ENCODE measurements at regions not wholly inside any gene's neighbourhood (a gene's known extent, or its start where the extent isn't known, plus 50 kb on each side); places are given as distances from the start of the nearest gene placed in this dataset.

DNA sequence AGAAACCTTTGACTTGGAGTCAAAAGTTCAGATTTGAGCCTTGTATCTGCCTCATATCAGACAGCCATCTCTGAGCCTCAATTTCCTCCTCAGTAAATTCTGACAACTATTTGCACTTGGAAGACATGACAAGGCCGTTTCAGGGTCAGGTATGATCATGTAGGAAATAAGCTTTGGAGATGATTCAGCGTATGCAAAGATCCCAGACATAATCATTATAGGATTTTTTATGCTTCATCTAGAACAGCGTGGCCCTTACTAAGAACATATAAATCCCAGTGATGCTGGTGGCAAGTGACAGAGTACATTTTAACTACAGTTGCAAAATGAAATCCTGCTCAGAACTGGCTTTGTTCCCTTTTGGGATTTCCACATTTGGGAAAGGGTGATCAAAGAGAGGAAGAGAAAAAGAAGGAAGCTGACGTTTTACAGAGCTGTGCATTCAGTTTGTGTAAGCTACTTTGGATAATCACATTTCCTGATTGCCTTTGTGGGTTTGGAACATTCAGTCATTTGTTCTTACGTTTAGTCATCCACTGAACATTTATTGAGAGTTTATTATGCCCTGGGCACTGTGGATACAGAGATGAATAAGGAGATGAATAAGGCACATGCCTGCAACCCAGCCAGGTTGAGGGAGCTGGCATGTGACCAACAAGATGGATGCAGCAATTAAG is 81.9 kb upstream of the HEPHL1 start:
- no peak for FAIRE-seq
- ChIA-PET CTCF (no interaction called here), POLR2A (no interaction called here)
- BruUV-seq (replicated peaks): no TSS peak
- Histone ChIP-seq H3K9ac (replicated peaks; ENCODE audit: extremely low read depth, insufficient read depth, low read length) (no peak overlapping the region), H3K36me3 (ENCODE audit: control insufficient read depth in 2 of 2, extremely low read depth in 1 of 2, insufficient read depth in 2 of 2, low read length in 2 of 2) (no peaks in the 10 kb centered on the region), H3K9me1 (replicated peaks; ENCODE audit: control insufficient read depth, extremely low read depth, insufficient read depth, low read length) (no peaks in the 10 kb centered on the region), H3K4me3 (replicated peaks in 1 of 3; ENCODE audit: insufficient read depth in 1 of 3, low read depth in 1 of 3, low read length in 3 of 3) (no peak overlapping the region), H3K4me1 (ENCODE audit: control insufficient read depth, extremely low read depth, insufficient read depth, low read length) (no peaks in the 10 kb centered on the region), H3K79me2 (ENCODE audit: control insufficient read depth, insufficient read depth, low read length) (no peaks in the 10 kb centered on the region), H4K20me1 (replicated peaks; ENCODE audit: control insufficient read depth, extremely low read depth, insufficient read depth, low read length) (no peaks in the 10 kb centered on the region), H3K9me3 (replicated peaks; ENCODE audit: control insufficient read depth, insufficient read depth, low read length) (no peaks in the 10 kb centered on the region), H3K4me2 (ENCODE audit: insufficient read depth, low read length) (no peak overlapping the region), H3K27me3 (ENCODE audit: control insufficient read depth in 2 of 2, insufficient read depth in 2 of 2, low read length in 2 of 2) (no peaks in the 10 kb centered on the region), H2AFZ (ENCODE audit: low read depth, low read length) (no peak overlapping the region), H3K27ac (ENCODE audit: insufficient read depth, low read depth, low read length) (no peak overlapping the region)
- no peak for TF ChIP-seq EZH2 (IDR thresholded peaks at IDR 0.05; ENCODE audit: borderline replicate concordance, low read depth, low read length, severe bottlenecking)
- TF ChIP-seq JUN (IDR thresholded peaks at IDR 0.05; ENCODE audit: borderline replicate concordance, insufficient read depth, insufficient read length, low read depth): no peak
- TF ChIP-seq POLR2AphosphoS5 (IDR thresholded peaks at IDR 0.05; ENCODE audit: insufficient read depth, low read depth, low read length): no peak
- TF ChIP-seq, protein P1, sequence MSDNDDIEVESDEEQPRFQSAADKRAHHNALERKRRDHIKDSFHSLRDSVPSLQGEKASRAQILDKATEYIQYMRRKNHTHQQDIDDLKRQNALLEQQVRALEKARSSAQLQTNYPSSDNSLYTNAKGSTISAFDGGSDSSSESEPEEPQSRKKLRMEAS (IDR thresholded peaks at IDR 0.05; ENCODE audit: insufficient read depth, insufficient read length): no peak
- no peak for TF ChIP-seq MYC (IDR thresholded peaks at IDR 0.05; ENCODE audit: low read depth, low read length)
- TF ChIP-seq, protein P2, sequence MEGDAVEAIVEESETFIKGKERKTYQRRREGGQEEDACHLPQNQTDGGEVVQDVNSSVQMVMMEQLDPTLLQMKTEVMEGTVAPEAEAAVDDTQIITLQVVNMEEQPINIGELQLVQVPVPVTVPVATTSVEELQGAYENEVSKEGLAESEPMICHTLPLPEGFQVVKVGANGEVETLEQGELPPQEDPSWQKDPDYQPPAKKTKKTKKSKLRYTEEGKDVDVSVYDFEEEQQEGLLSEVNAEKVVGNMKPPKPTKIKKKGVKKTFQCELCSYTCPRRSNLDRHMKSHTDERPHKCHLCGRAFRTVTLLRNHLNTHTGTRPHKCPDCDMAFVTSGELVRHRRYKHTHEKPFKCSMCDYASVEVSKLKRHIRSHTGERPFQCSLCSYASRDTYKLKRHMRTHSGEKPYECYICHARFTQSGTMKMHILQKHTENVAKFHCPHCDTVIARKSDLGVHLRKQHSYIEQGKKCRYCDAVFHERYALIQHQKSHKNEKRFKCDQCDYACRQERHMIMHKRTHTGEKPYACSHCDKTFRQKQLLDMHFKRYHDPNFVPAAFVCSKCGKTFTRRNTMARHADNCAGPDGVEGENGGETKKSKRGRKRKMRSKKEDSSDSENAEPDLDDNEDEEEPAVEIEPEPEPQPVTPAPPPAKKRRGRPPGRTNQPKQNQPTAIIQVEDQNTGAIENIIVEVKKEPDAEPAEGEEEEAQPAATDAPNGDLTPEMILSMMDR (IDR thresholded peaks at IDR 0.05; ENCODE audit: extremely low read depth in 1 of 2, insufficient read depth in 1 of 2, low read depth in 1 of 2, low read length in 2 of 2): no peak
- TF ChIP-seq GATA2 (IDR thresholded peaks at IDR 0.05; ENCODE audit: insufficient read depth, insufficient read length, low read depth, low read length): no peak
- no peak for TF ChIP-seq FOS (IDR thresholded peaks at IDR 0.05; ENCODE audit: borderline replicate concordance, insufficient read depth, low read length)
- TF ChIP-seq POLR2A (IDR thresholded peaks at IDR 0.05; ENCODE audit: low read depth, low read length): no peak
- intact Hi-C loops (cut with micrococcal nuclease): no loop called here
- DNase-seq (ENCODE audit: low read depth, low spot score): no peak
- dilution Hi-C loops (cut with MboI; ENCODE audit: extremely low pct_ligation_motif_present, low sequenced_read_pairs): no loop called here
